D341Med (cell line): ENCODE measurements at regions not wholly inside any gene's neighbourhood (a gene's known extent, or its start where the extent isn't known, plus 50 kb on each side); places are given as distances from the start of the nearest gene placed in this dataset.
"Not testable (repeated sequence)": the region's sequence is repeated elsewhere in the genome, so short reads cannot be mapped to it uniquely, and the experiment has no call there.

Experiments used
- DNase-seq: peaks from one replicate; pipeline ENCODE4 v3.0.0; 2012; ENCODE audit warnings: low spot score

DNA sequence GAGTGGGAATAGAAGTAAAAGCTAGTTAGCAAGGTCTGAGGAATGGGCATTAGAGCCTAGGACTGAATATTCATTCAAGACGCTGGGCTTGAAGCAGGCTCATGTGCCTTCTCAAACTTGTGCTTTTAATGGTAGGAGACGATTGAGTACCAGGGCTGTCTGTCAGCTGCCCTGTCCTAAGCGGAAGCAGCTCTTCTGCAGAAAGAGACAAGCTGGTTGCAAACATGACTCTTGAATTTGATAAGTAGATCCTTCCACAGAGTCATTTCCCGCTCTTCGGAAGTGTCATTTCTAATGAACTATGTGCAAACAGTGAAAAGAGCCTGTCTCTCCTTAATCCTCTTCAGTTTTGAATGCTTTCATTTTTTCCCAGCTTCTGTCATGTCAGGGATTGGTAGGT, 176.4 kb downstream of the TFAP2B start:
- DNase-seq, result no peak

DNA sequence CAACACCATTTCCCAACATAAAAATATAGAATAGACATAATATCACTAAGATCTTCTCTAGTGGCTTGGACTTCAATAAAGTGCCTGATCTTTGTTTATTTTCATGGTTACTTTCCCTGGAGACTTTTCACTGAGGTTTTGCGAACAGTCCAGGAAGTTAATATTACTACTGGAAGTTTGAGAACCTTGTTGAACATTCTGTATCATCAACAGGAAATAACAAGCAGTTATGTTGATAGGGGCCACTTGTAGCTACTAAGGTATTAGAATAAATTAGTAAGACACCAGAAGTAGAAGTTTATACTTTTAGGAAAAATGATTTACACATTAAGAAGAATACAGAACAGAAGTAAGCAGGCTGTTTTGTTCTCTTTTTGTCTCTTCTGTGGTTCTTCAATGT, 180.2 kb downstream of the TFAP2B start:
- no peak for DNase-seq

GRCh38 chr6:51001399-51001798, 182.7 kb downstream of the TFAP2B start:
- no peak for DNase-seq

DNA sequence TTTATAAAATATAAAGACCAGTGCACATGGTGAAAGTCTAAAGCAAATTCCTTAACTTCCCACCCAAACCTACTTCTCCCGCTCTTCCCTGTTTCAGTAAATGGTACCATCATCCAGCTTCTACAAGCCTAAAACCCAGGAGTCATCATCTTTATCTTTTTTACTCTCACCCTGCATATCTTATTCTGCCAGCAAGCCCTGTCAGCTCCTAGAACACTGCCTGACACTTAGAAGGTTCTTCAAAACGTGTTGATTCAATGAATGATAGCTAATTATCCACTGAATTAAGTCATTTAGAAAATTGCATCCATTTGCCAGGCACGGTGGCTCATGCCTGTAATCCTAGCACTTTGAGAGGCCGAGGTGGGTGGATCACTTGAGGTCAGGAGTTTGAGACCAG, 185.7 kb downstream of the TFAP2B start:
- no peak for DNase-seq

GRCh38 chr6:51005779-51006178, 187.1 kb downstream of the TFAP2B start:
- no peak for DNase-seq

- no peak for DNase-seq
Observed at GRCh38 chr6:51007237-51007636, 188.6 kb downstream of the TFAP2B start.

- DNase-seq, result not testable (repeated sequence)
Observed at GRCh38 chr6:51008693-51009092, 190.0 kb downstream of the TFAP2B start.

DNA sequence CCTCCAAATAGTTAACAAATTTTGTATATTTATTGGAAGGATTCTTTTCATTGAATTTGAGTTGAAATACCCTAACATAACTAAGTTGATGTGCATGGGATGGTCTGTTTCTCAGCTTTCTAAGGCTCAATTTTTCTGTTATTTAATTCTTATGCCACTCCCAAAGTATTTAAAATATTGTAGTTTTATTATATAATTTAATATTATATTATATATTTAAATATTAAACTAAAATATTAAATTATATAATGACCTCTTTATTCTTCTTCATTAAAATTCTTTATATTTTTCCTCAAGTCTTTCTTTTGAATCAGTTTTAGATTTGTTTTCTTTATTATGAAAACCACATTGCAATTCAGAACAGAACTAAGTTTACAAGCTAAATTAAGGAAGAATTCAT, 194.7 kb downstream of the TFAP2B start:
- DNase-seq, result no peak

- no peak for DNase-seq
Observed at GRCh38 chr6:51015394-51015793, 196.7 kb downstream of the TFAP2B start.

- DNase-seq, result no peak
Observed at GRCh38 chr6:51016489-51016888, 197.8 kb downstream of the TFAP2B start.

- no peak for DNase-seq
Observed at GRCh38 chr6:51019806-51020205, 201.1 kb downstream of the TFAP2B start.

- no peak for DNase-seq
Observed at GRCh38 chr6:51021171-51021570, 202.5 kb downstream of the TFAP2B start.

- DNase-seq, result no peak
Observed at GRCh38 chr6:51024126-51024525, 205.5 kb downstream of the TFAP2B start.

GRCh38 chr6:51025082-51025777, 206.6 kb downstream of the TFAP2B start:
- no peak for DNase-seq

DNA sequence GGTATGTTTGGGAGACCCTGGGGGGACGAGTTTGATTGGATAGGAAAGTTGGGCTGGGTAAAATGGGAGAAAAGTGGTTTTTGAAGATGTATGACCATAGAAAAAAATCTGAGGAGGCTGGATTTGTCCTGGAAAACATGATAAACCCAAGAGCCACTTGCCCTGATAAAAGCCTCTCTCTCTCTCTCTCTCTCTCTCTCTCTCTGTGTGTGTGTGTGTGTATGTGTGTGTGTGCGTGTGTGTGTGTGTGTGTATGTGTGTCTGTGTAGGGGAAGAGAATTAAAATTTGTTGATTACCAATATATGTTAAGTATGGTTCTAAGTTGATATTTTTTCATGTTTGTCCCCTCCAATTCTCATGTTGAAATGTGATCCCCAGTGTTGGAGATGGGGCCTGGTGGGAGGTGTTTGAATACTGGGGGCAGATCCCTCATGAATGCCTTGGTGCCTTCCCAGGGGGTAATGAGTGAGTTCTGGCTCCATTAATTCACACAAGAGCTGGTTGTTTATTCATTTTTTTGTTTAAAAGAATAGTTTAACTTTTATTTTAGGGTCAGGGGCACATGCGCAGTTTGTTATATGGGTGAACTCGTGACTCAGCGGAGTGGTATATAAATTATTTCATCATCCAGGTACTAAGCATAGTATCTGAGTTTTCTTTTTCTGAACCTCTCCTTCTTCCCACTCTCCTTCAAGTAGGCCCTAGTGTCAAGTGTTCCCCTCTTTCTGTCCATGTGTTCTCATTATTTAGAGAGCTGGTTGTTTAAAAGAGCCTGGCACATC, 208.8 kb downstream of the TFAP2B start:
- no peak for DNase-seq

- no peak for DNase-seq
Observed at GRCh38 chr6:51028276-51028675, 209.6 kb downstream of the TFAP2B start.

- DNase-seq, result no peak
Observed at GRCh38 chr6:51029561-51029960, 210.9 kb downstream of the TFAP2B start.

DNA sequence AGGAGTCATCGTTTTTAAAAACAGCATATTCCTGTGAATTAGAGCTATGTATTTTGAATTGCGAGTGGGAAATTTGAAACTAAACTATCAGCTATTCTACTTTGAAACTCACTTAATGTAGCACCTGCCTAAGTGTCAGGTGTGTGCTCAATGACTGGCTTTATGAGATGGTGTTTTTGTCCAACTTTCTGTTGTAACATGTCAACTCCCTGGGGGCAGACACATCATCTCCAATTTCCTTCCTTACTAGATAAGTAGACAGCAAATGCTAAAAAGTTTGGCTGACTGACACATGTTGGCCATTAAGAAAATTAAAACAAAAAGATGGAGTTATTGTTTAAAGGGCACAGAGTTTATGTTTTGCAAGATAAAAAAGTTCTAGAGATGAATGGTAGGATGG, 226.9 kb downstream of the TFAP2B start:
- no peak for DNase-seq

- no peak for DNase-seq
Observed at GRCh38 chr6:51049288-51049982, 230.8 kb downstream of the TFAP2B start.

- DNase-seq, result no peak
Observed at GRCh38 chr6:51049983-51050877, 231.6 kb downstream of the TFAP2B start.

- not testable (repeated sequence) for DNase-seq
Observed at GRCh38 chr6:51052716-51053115, 234.0 kb downstream of the TFAP2B start.

DNA sequence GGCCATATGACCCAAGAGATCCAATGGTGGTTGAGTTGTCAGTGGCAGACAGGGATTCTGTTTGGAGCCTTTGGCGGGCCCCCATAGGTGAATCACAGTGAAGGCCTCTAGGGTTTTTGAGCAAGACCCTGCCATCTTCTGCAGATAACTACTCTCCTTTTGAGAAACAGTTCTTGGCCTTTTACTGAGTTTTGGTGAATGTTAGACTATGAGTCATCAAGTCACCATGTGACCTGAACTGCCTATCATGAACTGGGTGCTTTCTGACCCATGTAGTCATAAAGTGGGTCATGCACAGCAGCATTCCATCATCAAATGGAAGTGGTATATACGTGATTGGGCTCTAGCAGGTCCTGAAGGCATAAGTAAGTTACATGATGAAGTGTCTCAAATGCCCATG, 236.6 kb downstream of the TFAP2B start:
- DNase-seq, result not testable (repeated sequence)
